HCT116 (cell line): ENCODE measurements at regions not wholly inside any gene's neighbourhood (a gene's known extent, or its start where the extent isn't known, plus 50 kb on each side); places are given as distances from the start of the nearest gene placed in this dataset.

Source experiments
- ATAC-seq: fragments of 200-7000 bp; cut with Tn5 transposase; 2 replicates; pipeline ENCODE4 v1.9.1; 2020; ENCODE audit warnings: mild to moderate bottlenecking, moderate library complexity
- BruUV-seq: library from RNA; stranded (reverse); fragments of 400-500 nt; replicated peaks from 2 replicates; lab custom pipeline; 2021; lab: Mats Ljungman, UMichigan
- CTCF ChIA-PET: fragments of 300-600 bp; sonication (Branson Sonifier 250); formaldehyde crosslinking; loops from one replicate; lab custom pipeline; 2021; ENCODE audit warnings: antibody characterized with exemption; lab: Charles Lee
- POLR2A ChIA-PET: fragments of 300-600, 350-600 bp; sonication (Branson Sonifier 250); formaldehyde crosslinking; loops from one replicate; lab custom pipeline; 2021; ENCODE audit warnings: antibody characterized with exemption; lab: Charles Lee
- RAD21 ChIA-PET, 2 experiments: fragments of 300-600 bp; sonication (Branson Sonifier 250); formaldehyde crosslinking; loops; one replicate each; lab custom pipeline; 2023; ENCODE audit warnings: low total read pairs in 2 of 2; ENCODE audit not compliant: uncharacterized antibody in 2 of 2, unreplicated experiment in 2 of 2, low non-redundant PET in 1 of 2; lab: Charles Lee
- DNase-seq: peaks from one replicate; pipeline ENCODE4 v3.0.0-alpha.2; 2010; ENCODE audit warnings: low read depth, low spot score
- H2AFZ ChIP-seq: fragments of 200-600 bp; shearing (Covaris generic), sonication (generic); 2 replicates; pipeline ENCODE4 v1.6.1; 2017; ENCODE audit warnings: low read depth, mixed run types, mixed read lengths, antibody characterized with exemption, low read length; ENCODE audit not compliant: poor library complexity, severe bottlenecking
- H3K27ac ChIP-seq: 2 replicates; pipeline ENCODE4 v1.5.1; 2012; ENCODE audit warnings: low read depth, low read length
- H3K27me3 ChIP-seq: fragments of 200-600 bp; sonication (generic); 2 replicates; pipeline ENCODE4 v1.6.1; 2016; ENCODE audit warnings: mixed run types, low read length, mixed read lengths; ENCODE audit not compliant: insufficient read depth
- H3K36me3 ChIP-seq, 2 experiments: fragments of 200-500 bp in 1 of 2; fragments of 200-600 bp in 1 of 2; sonication (Bioruptor generic) in 1 of 2; sonication (generic) in 1 of 2; 2 replicates each; pipeline versions ENCODE4 v1.5.1 to v1.6.1; 2014 to 2016; ENCODE audit warnings: low read length in 2 of 2, inconsistent platforms in 1 of 2, mixed read lengths in 1 of 2, mixed run types in 1 of 2; ENCODE audit not compliant: insufficient read depth in 2 of 2, control insufficient read depth in 1 of 2
- H3K4me1 ChIP-seq, 2 experiments: fragments of 200-600 bp in 1 of 2; sonication (generic) in 1 of 2; 2 replicates each; pipeline versions ENCODE4 v1.5.1 to v1.6.1; 2012 to 2017; ENCODE audit warnings: low read length in 2 of 2, inconsistent platforms in 1 of 2, mild to moderate bottlenecking in 1 of 2, mixed read lengths in 1 of 2, mixed run types in 1 of 2, moderate library complexity in 1 of 2; ENCODE audit not compliant: insufficient read depth in 2 of 2, control insufficient read depth in 1 of 2
- H3K4me2 ChIP-seq: fragments of 200-600 bp; sonication (generic); 2 replicates; pipeline ENCODE4 v1.6.1; 2017; ENCODE audit warnings: mixed run types, low read length, mixed read lengths
- H3K4me3 ChIP-seq, 2 experiments: fragments of 200-600 bp in 1 of 2; sonication (generic) in 1 of 2; replicated peaks in 1 of 2; 2 replicates each; pipeline ENCODE4 v1.5.1; 2011 to 2016; ENCODE audit warnings: low read length in 2 of 2, control low read depth in 1 of 2, low read depth in 1 of 2, mild to moderate bottlenecking in 1 of 2, mixed read lengths in 1 of 2, mixed run types in 1 of 2
- H3K79me2 ChIP-seq: fragments of 200-600 bp; sonication (generic); 2 replicates; pipeline ENCODE4 v1.6.1; 2017; ENCODE audit warnings: mild to moderate bottlenecking, mixed run types, low read length, moderate library complexity, mixed read lengths; ENCODE audit not compliant: insufficient read depth
- H3K9ac ChIP-seq: fragments of 200-600 bp; sonication (generic); 2 replicates; pipeline ENCODE4 v1.6.1; 2016; ENCODE audit warnings: low read length, mixed read lengths
- H3K9me2 ChIP-seq: fragments of 200-600 bp; sonication (generic), shearing (Covaris generic); 2 replicates; pipeline ENCODE4 v1.6.1; 2017; ENCODE audit warnings: mixed run types, mild to moderate bottlenecking, moderate library complexity; ENCODE audit not compliant: insufficient read depth
- H3K9me3 ChIP-seq, 2 experiments: fragments of 200-500 bp in 1 of 2; fragments of 200-600 bp in 1 of 2; sonication (Bioruptor generic) in 1 of 2; sonication (generic) in 1 of 2; 2 replicates each; pipeline ENCODE4 v1.6.1; 2014 to 2017; ENCODE audit warnings: low read length in 2 of 2, mixed read lengths in 2 of 2, inconsistent platforms in 1 of 2, low read depth in 1 of 2, mild to moderate bottlenecking in 1 of 2, mixed run types in 1 of 2, moderate library complexity in 1 of 2; ENCODE audit not compliant: control insufficient read depth in 1 of 2, insufficient read depth in 1 of 2
- H4K20me1 ChIP-seq: fragments of 200-600 bp; sonication (generic), shearing (Covaris generic); 2 replicates; pipeline ENCODE4 v1.6.1; 2017; ENCODE audit warnings: mixed run types, mild to moderate bottlenecking, moderate library complexity; ENCODE audit not compliant: insufficient read depth
- CEBPB ChIP-seq: IDR thresholded peaks from 2 replicates; pipeline ENCODE4 v1.6.1; 2012; ENCODE audit warnings: low read depth
- EZH2 ChIP-seq: fragments of 200-600 bp; sonication (generic); IDR thresholded peaks from 2 replicates; pipeline ENCODE4 v1.6.1; 2017; ENCODE audit warnings: antibody characterized with exemption, mixed run types
- SP1 ChIP-seq: IDR thresholded peaks from 2 replicates; pipeline ENCODE4 v1.6.1; 2012; ENCODE audit warnings: low read depth
- TCF7L2 ChIP-seq: IDR thresholded peaks from 2 replicates; pipeline ENCODE4 v1.7.0; 2011; ENCODE audit warnings: borderline replicate concordance, inconsistent platforms; ENCODE audit not compliant: insufficient read depth, insufficient read length; ENCODE audit errors: extremely low read depth
- intact Hi-C: fragments of 100-400 bp; cut with micrococcal nuclease; formaldehyde crosslinking; loops from 2 replicates; pipeline ENCODE4 v1.10.0; 2022
- TF ChIP-seq, protein P1 (sequence below), 3 experiments: fragments of 200-600 bp in 1 of 3; sonication (generic) in 1 of 3; IDR thresholded peaks in 2 of 3; conservative IDR thresholded peaks in 1 of 3; 2 replicates each; pipeline ENCODE4 v1.5.1; 2012 to 2017; ENCODE audit warnings: low read depth in 2 of 3, low read length in 2 of 3, antibody characterized with exemption in 1 of 3, borderline replicate concordance in 1 of 3, control low read depth in 1 of 3, mild to moderate bottlenecking in 1 of 3, mixed read lengths in 1 of 3, mixed run types in 1 of 3, moderate library complexity in 1 of 3; ENCODE audit not compliant: insufficient read depth in 1 of 3
- TF ChIP-seq, protein P2 (sequence below): IDR thresholded peaks from 2 replicates; pipeline ENCODE4 v1.6.1; 2011; ENCODE audit warnings: mild to moderate bottlenecking, low read length, moderate library complexity; ENCODE audit not compliant: insufficient replicate concordance; ENCODE audit errors: extremely low read depth

DNA sequence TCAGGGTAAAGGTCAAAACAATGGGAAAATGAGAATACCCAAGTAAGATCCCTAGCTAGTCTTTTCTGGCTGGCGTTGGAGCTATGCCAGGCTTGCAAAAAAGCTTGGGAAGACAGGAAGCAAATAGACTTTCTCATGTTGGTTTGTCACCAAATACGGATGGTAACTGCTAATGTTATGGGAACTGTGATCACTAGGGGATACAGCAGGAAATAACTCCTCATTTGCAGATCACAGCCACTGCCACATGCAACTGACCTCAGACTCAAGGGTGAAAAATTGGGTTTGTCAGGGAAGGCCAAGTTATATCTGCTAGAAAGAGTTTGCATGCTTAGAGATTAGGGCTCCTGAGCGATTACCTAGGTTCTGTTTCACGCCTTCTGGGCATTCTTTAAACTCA is 162.9 kb downstream of the NHLRC3 start (continued):
- TF ChIP-seq, protein P1, sequence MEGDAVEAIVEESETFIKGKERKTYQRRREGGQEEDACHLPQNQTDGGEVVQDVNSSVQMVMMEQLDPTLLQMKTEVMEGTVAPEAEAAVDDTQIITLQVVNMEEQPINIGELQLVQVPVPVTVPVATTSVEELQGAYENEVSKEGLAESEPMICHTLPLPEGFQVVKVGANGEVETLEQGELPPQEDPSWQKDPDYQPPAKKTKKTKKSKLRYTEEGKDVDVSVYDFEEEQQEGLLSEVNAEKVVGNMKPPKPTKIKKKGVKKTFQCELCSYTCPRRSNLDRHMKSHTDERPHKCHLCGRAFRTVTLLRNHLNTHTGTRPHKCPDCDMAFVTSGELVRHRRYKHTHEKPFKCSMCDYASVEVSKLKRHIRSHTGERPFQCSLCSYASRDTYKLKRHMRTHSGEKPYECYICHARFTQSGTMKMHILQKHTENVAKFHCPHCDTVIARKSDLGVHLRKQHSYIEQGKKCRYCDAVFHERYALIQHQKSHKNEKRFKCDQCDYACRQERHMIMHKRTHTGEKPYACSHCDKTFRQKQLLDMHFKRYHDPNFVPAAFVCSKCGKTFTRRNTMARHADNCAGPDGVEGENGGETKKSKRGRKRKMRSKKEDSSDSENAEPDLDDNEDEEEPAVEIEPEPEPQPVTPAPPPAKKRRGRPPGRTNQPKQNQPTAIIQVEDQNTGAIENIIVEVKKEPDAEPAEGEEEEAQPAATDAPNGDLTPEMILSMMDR (IDR thresholded peaks at IDR 0.05 in 2 of 3, conservative IDR thresholded peaks at IDR 0.05 in 1 of 3; ENCODE audit: borderline replicate concordance in 1 of 3, insufficient read depth in 1 of 3, low read depth in 2 of 3, low read length in 2 of 3): no peak
- no peak for TF ChIP-seq CEBPB
- no peak for TF ChIP-seq TCF7L2
- no peak for TF ChIP-seq SP1

DNA sequence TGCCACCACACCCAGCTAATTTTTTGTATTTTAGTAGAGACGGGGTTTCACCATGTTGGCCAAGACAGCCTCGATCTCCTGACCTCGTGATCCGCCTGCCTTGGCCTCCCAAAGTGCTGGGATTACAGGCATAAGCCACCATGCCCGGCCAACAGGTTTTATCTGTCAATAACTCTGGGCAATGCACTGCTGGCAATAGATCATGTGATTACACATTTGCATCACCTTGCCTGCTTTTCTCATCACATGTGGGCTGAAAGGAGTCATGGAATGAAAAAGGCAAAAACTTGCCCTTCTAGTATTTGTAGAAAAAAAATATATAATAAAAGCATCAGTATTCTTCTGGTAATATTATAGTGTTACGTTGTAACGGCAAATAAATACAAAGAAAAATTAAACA is 164.5 kb downstream of the NHLRC3 start:
- Histone ChIP-seq H3K4me2 (no peak overlapping the region), H2AFZ (no peak overlapping the region), H3K27ac (no peak overlapping the region), H3K4me1 (no peaks in the 10 kb centered on the region), H3K36me3 (no peaks in the 10 kb centered on the region), H3K9me2 (no peaks in the 10 kb centered on the region), H3K9me3 (no peaks in the 10 kb centered on the region), H3K9ac (no peak overlapping the region), H4K20me1 (no peaks in the 10 kb centered on the region), H3K27me3 (peaks cover 13% of the 10 kb centered on the region), H3K79me2 (no peaks in the 10 kb centered on the region), H3K4me3 (no peak overlapping the region)
- RAD21 ChIA-PET: no interaction called here
- intact Hi-C loops: no loop called here
- POLR2A ChIA-PET: no interaction called here
- TF ChIP-seq, protein P2, sequence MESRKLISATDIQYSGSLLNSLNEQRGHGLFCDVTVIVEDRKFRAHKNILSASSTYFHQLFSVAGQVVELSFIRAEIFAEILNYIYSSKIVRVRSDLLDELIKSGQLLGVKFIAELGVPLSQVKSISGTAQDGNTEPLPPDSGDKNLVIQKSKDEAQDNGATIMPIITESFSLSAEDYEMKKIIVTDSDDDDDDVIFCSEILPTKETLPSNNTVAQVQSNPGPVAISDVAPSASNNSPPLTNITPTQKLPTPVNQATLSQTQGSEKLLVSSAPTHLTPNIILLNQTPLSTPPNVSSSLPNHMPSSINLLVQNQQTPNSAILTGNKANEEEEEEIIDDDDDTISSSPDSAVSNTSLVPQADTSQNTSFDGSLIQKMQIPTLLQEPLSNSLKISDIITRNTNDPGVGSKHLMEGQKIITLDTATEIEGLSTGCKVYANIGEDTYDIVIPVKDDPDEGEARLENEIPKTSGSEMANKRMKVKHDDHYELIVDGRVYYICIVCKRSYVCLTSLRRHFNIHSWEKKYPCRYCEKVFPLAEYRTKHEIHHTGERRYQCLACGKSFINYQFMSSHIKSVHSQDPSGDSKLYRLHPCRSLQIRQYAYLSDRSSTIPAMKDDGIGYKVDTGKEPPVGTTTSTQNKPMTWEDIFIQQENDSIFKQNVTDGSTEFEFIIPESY: no peak
- no peak for TF ChIP-seq CEBPB
- no peak for TF ChIP-seq EZH2
- TF ChIP-seq, protein P1 (IDR thresholded peaks at IDR 0.05 in 2 of 3, conservative IDR thresholded peaks at IDR 0.05 in 1 of 3; ENCODE audit: borderline replicate concordance in 1 of 3, insufficient read depth in 1 of 3, low read depth in 2 of 3, low read length in 2 of 3): no peak
- no peak for ATAC-seq
- CTCF ChIA-PET: no interaction called here
- no TSS peak for BruUV-seq
- DNase-seq: no peak
